Esophagus mucosa (tissue), 1 donor: ENCODE measurements at regions not wholly inside any gene's neighbourhood (a gene's known extent, or its start where the extent isn't known, plus 50 kb on each side); places are given as distances from the start of the nearest gene placed in this dataset.

Source experiments
- ATAC-seq: fragments of 200-7000 bp; cut with Tn5 transposase; one replicate; pipeline ENCODE4 v1.9.1; 2020
- donor health status: DM: yes; HTN: yes; CAD: no.

- ATAC-seq, result no peak
Measured at GRCh38 chr2:220064111-220065030, 436.9 kb downstream of the SLC4A3 start.

- no peak for ATAC-seq
Measured at GRCh38 chr2:220065581-220065980, 438.2 kb downstream of the SLC4A3 start.

GRCh38 chr2:220068846-220069245, 441.4 kb downstream of the SLC4A3 start:
- no peak for ATAC-seq

GRCh38 chr2:220070349-220070748, 442.9 kb downstream of the SLC4A3 start:
- ATAC-seq, result no peak

- ATAC-seq, result no peak
Measured at GRCh38 chr2:220071696-220072095, 444.3 kb downstream of the SLC4A3 start.

GRCh38 chr2:220072669-220073220, 445.3 kb downstream of the SLC4A3 start:
- ATAC-seq, result no peak

- no peak for ATAC-seq
Measured at GRCh38 chr2:220075835-220076234, 448.4 kb downstream of the SLC4A3 start.

GRCh38 chr2:220076734-220077133, 449.3 kb downstream of the SLC4A3 start:
- no peak for ATAC-seq

- no peak for ATAC-seq
Measured at GRCh38 chr2:220077488-220077887, 450.1 kb downstream of the SLC4A3 start.

GRCh38 chr2:220078439-220078838, 451.0 kb downstream of the SLC4A3 start:
- ATAC-seq, result no peak

GRCh38 chr2:220079595-220079994, 452.2 kb downstream of the SLC4A3 start:
- ATAC-seq, result no peak

- ATAC-seq, result no peak
Measured at GRCh38 chr2:220081171-220081570, 453.7 kb downstream of the SLC4A3 start.

GRCh38 chr2:220090050-220090449, 462.6 kb downstream of the SLC4A3 start:
- no peak for ATAC-seq

GRCh38 chr2:220096406-220096805, 469.0 kb downstream of the SLC4A3 start:
- no peak for ATAC-seq

- no peak for ATAC-seq
Measured at GRCh38 chr2:220101980-220102379, 474.6 kb downstream of the SLC4A3 start.

- ATAC-seq, result no peak
Measured at GRCh38 chr2:220103596-220103995, 476.2 kb downstream of the SLC4A3 start.

- ATAC-seq, result peak; percentile 71
Measured at GRCh38 chr2:220104871-220105351, 477.5 kb downstream of the SLC4A3 start.

- peak; percentile 84 for ATAC-seq
Measured at GRCh38 chr2:220106065-220106464, 478.6 kb downstream of the SLC4A3 start.

- no peak for ATAC-seq
Measured at GRCh38 chr2:220107380-220107791, 480.0 kb downstream of the SLC4A3 start.

- no peak for ATAC-seq
Measured at GRCh38 chr2:220114443-220114842, 487.0 kb downstream of the SLC4A3 start.

- ATAC-seq, result no peak
Measured at GRCh38 chr2:220117025-220117424, 489.6 kb downstream of the SLC4A3 start.

- ATAC-seq, result no peak
Measured at GRCh38 chr2:220120041-220120440, 492.6 kb downstream of the SLC4A3 start.

- no peak for ATAC-seq
Measured at GRCh38 chr2:220123751-220124150, 496.3 kb downstream of the SLC4A3 start.

GRCh38 chr2:220125551-220125950, 498.1 kb downstream of the SLC4A3 start:
- ATAC-seq, result no peak
